ENCODE measurements at regions not wholly inside any gene's neighbourhood (a gene's known extent, or its start where the extent isn't known, plus 50 kb on each side); places are given as distances from the start of the nearest gene placed in this dataset.

DNA sequence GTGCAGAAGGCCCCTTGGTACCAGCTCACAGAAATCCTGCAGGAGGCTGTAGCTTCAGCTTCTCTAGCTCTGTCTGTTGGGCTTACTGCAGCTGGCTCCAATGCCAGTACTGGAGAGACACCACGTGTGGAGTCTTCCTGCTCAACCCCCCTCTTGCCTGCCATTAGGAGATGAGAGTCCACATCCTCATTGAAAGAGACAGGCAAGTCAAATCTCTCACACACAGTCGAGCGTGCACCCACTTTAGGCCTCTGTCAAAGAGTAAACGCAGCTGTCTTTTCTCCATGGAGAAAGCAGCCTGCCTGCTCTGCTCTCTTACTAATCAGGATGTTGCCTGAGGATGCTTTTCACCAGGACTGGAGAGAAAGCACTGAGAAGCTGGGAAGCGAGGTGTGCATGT, 523.0 kb upstream of the NBEA start:
- no peak overlapping the region for H3K56ac ChIP-seq (ENCODE audit: extremely low read depth, insufficient read depth, low read length)
- no peak overlapping the region for H2BK120ac ChIP-seq (ENCODE audit: low read depth, low read length)
- ChIA-PET POLR2A (ENCODE audit: unreplicated experiment) (no interaction called here), CTCF (no interaction called here)
- no peak overlapping the region for H3K18ac ChIP-seq (ENCODE audit: low read depth, low read length)
- H3K36me3 ChIP-seq (ENCODE audit: control insufficient read depth, insufficient read depth, low read length), result no peaks in the 10 kb centered on the region
- no peak overlapping the region for H3K4ac ChIP-seq (ENCODE audit: low read depth, low read length)
- no peaks in the 10 kb centered on the region for H3K9me3 ChIP-seq (ENCODE audit: control insufficient read depth, insufficient read depth, low read length)
- no peak overlapping the region for H3K9ac ChIP-seq (ENCODE audit: low read depth, low read length)
- H4K8ac ChIP-seq (ENCODE audit: low read depth in 2 of 2, low read length in 2 of 2), result no peak overlapping the region
- in situ Hi-C loops (cut with MboI; ENCODE audit: low sequenced_read_pairs) (no loop called here), intact Hi-C loops (cut with micrococcal nuclease) (no loop called here), dilution Hi-C loops (cut with HindIII; ENCODE audit: low sequenced_read_pairs, unreplicated experiment) (no loop called here)
- H3K23ac ChIP-seq (ENCODE audit: low read depth, low read length), result no peak overlapping the region
- H4K91ac ChIP-seq (ENCODE audit: insufficient read depth, low read depth, low read length), result no peak overlapping the region
- WGBS, 2 experiments (ENCODE audit: extremely low coverage in 2 of 2, insufficient read length in 1 of 2), result no CpG with 5 or more reads among the region's 5 CpGs
- DNase-seq (no peak), ATAC-seq (ENCODE audit: low read depth) (no peak)
- no peak overlapping the region for H3K14ac ChIP-seq (replicated peaks; ENCODE audit: low read depth, low read length)
- no peak overlapping the region for H3K4me2 ChIP-seq (ENCODE audit: low read depth, low read length)
- H2BK15ac ChIP-seq (ENCODE audit: low read depth, low read length), result no peak overlapping the region
- H2AFZ ChIP-seq (replicated peaks; ENCODE audit: low read length, poor library complexity), result peak overlapping the region; percentile 58
- no peaks in the 10 kb centered on the region for H3K4me1 ChIP-seq (ENCODE audit: control insufficient read depth, insufficient read depth, low read length)
- H2AK5ac ChIP-seq (ENCODE audit: low read depth, low read length), result no peak overlapping the region
- H3K4me3 ChIP-seq (ENCODE audit: insufficient read depth, low read depth, low read length), result no peak overlapping the region
- H3K27me3 ChIP-seq (ENCODE audit: control insufficient read depth, insufficient read depth, low read length), result no peaks in the 10 kb centered on the region
- no peak overlapping the region for H2BK5ac ChIP-seq (ENCODE audit: low read depth, low read length, poor library complexity, severe bottlenecking)
- no TSS peak for BruUV-seq (replicated peaks)
- no peaks in the 10 kb centered on the region for H3K79me1 ChIP-seq (ENCODE audit: low read depth in 1 of 2, low read length in 2 of 2)
- no peak overlapping the region for H3K27ac ChIP-seq (ENCODE audit: insufficient read depth, low read length)
- H2BK20ac ChIP-seq (ENCODE audit: low read depth, low read length), result no peak overlapping the region
- no peak overlapping the region for H4K5ac ChIP-seq (ENCODE audit: low read depth, low read length)
- no peaks in the 10 kb centered on the region for H3K9me1 ChIP-seq (ENCODE audit: insufficient read depth, low read length)
- TF ChIP-seq MXI1 (IDR thresholded peaks at IDR 0.05; ENCODE audit: borderline replicate concordance, low read depth, low read length) (no peak), CHD1 (IDR thresholded peaks at IDR 0.05; ENCODE audit: low read depth, low read length) (no peak), BHLHE40 (IDR thresholded peaks at IDR 0.05; ENCODE audit: low read depth, low read length) (no peak), NFE2L2 (IDR thresholded peaks at IDR 0.05; ENCODE audit: low read depth, low read length) (no peak), CEBPB (IDR thresholded peaks at IDR 0.05; ENCODE audit: low read depth, low read length) (no peak), RFX5 (IDR thresholded peaks at IDR 0.05; ENCODE audit: low read depth, low read length) (no peak), RAD21 (IDR thresholded peaks at IDR 0.05; ENCODE audit: low read length) (no peak), SMC3 (IDR thresholded peaks at IDR 0.05; ENCODE audit: low read depth, low read length) (no peak), MAZ (IDR thresholded peaks at IDR 0.05; ENCODE audit: borderline replicate concordance, low read depth, low read length) (no peak)
- TF ChIP-seq, protein P1, sequence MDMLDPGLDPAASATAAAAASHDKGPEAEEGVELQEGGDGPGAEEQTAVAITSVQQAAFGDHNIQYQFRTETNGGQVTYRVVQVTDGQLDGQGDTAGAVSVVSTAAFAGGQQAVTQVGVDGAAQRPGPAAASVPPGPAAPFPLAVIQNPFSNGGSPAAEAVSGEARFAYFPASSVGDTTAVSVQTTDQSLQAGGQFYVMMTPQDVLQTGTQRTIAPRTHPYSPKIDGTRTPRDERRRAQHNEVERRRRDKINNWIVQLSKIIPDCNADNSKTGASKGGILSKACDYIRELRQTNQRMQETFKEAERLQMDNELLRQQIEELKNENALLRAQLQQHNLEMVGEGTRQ (IDR thresholded peaks at IDR 0.05; ENCODE audit: low read depth, low read length), result no peak
- H4K20me1 ChIP-seq (ENCODE audit: insufficient read depth, low read length), result no peaks in the 10 kb centered on the region
- no peak overlapping the region for H2AK9ac ChIP-seq (replicated peaks; ENCODE audit: low read depth, low read length, poor library complexity)

All from IMR-90 (cell line).